ENCODE measurements at regions not wholly inside any gene's neighbourhood (a gene's known extent, or its start where the extent isn't known, plus 50 kb on each side); places are given as distances from the start of the nearest gene placed in this dataset.

DNA sequence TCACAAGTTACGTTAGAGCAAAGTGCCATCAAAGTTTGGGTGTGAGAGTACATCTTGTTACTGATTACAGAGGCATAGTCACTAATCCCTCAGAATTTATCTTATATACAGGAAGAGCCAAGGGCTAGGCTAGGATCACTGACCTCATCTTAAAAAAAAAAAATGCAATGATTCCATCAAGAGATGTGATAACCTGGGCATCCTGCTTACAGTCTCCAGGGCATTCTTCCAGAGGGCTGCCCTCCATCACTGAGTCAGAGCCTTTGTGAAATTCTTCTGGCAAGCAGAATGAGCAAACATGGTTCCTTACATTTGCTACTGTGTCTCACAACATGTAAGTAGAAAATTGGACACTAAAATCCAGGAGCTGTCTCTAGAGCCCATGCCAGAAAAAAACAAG is 410.6 kb downstream of the ZFHX3 start:
- TF ChIP-seq CTCF (IDR thresholded peaks at IDR 0.05; ENCODE audit: low read length) (no peak), EZH2 (IDR thresholded peaks at IDR 0.05; ENCODE audit: borderline replicate concordance, low read length) (no peak)

Data from OCI-LY1 (cell line).